Ovary (tissue), 7 donors: ENCODE measurements at regions not wholly inside any gene's neighbourhood (a gene's known extent, or its start where the extent isn't known, plus 50 kb on each side); places are given as distances from the start of the nearest gene placed in this dataset.

Experiments used
- DNase-seq, 5 donors: peaks; one replicate each; pipeline ENCODE4 v3.0.0-alpha.2; 2019 to 2020
- H3K27ac ChIP-seq, 2 donors: fragments of 200-600 bp; one replicate each; pipeline versions ENCODE4 v1.5.1 to v1.8.0; 2019 to 2022
- H3K27me3 ChIP-seq: fragments of 200-600 bp; one replicate; pipeline ENCODE4 v1.8.0; 2022
- H3K36me3 ChIP-seq: fragments of 200-600 bp; sonication (generic); one replicate; pipeline ENCODE4 v1.5.1; 2019
- H3K4me1 ChIP-seq: one replicate; pipeline ENCODE4 v1.8.1; 2013; ENCODE audit warnings: mild to moderate bottlenecking, moderate library complexity; ENCODE audit not compliant: insufficient read depth
- H3K4me3 ChIP-seq: fragments of 200-600 bp; sonication (generic); one replicate; pipeline ENCODE4 v1.5.1; 2017
- H3K9me3 ChIP-seq, 2 donors: fragments of 200-600 bp in 1 of 2; sonication (generic) in 1 of 2; one replicate each; pipeline versions ENCODE4 v1.5.1 to v1.8.1; 2013 to 2019; ENCODE audit warnings: mild to moderate bottlenecking in 1 of 2, moderate library complexity in 1 of 2
- CTCF ChIP-seq, 3 donors: fragments of 450-650 bp in 2 of 3; fragments of 200-600 bp in 1 of 3; IDR thresholded peaks; one replicate each; pipeline versions ENCODE4 v1.5.1 to v1.8.0; 2016 to 2022; ENCODE audit warnings: antibody characterized with exemption in 3 of 3, mild to moderate bottlenecking in 1 of 3
- EP300 ChIP-seq: sonication (generic); formaldehyde crosslinking; IDR thresholded peaks from one replicate; pipeline ENCODE4 v1.6.1; 2017; ENCODE audit warnings: antibody characterized with exemption
- POLR2A ChIP-seq: fragments of 450-650 bp; IDR thresholded peaks from one replicate; pipeline ENCODE4 v1.6.1; 2017; ENCODE audit warnings: antibody characterized with exemption, mild to moderate bottlenecking, moderate library complexity
- WGBS, 3 donors: extraction: QIAGEN DNeasy Blood & Tissue Kit in 1 of 3; methylation state at CpG; one replicate each; pipeline versions ENCODE4 v1.1.5 to v1.1.7; 2013 to 2017; 5-methylcytosine and 5-hydroxymethylcytosine counted together
- intact Hi-C, 4 donors: fragments of 100-400 bp; cut with DNase I; formaldehyde crosslinking; loops; one replicate each; pipeline versions ENCODE4 v1.11.0 to v1.15.1; 2022 to 2023
- donor health status: DM: no; HTN: no; CAD: no; lungs with moderate emphysema.
- donor health status: DM: no; HTN: no; CAD: no.
- donor health status: Bipolar disorder and iron deficiency.
- donor health status: DM: no; HTN: no; CAD: no.
- donor health status: DM: yes; HTN: yes; CAD: no.

GRCh38 chr4:100690812-100691211 lies 173.0 kb upstream of the EMCN start:
- 89 to 91% (median 91%) methylated on average over 1 of the region's 1 CpG for whole genome bisulfite sequencing, 3 donors
- no peaks in the 10 kb centered on the region for H3K27me3 ChIP-seq
- DNase-seq: no peak
- no peaks in the 10 kb centered on the region for H3K36me3 ChIP-seq
- H3K27ac ChIP-seq: no peak overlapping the region
- no peak overlapping the region for H3K4me3 ChIP-seq
- intact Hi-C loops: no loop called here
- TF ChIP-seq CTCF (IDR thresholded peaks at IDR 0.05) (no peak), EP300 (no peak), POLR2A (no peak)
- no peaks in the 10 kb centered on the region for H3K4me1 ChIP-seq
- no peaks in the 10 kb centered on the region for H3K9me3 ChIP-seq

GRCh38 chr4:100688368-100688767 lies 170.5 kb upstream of the EMCN start:
- H3K4me3 ChIP-seq: no peak overlapping the region

GRCh38 chr4:100682477-100683218 lies 164.8 kb upstream of the EMCN start:
- intact Hi-C loops: no loop called here
- Histone ChIP-seq H3K4me3 (no peak overlapping the region), H3K4me1 (no peaks in the 10 kb centered on the region), H3K27ac (no peak overlapping the region), H3K9me3 (no peaks in the 10 kb centered on the region), H3K36me3 (no peaks in the 10 kb centered on the region), H3K27me3 (no peaks in the 10 kb centered on the region)
- WGBS, 3 donors: 86 to 90% (median 90%) methylated on average over 12 of the region's 12 CpGs
- TF ChIP-seq CTCF (IDR thresholded peaks at IDR 0.05): no peak
- no peak for TF ChIP-seq EP300
- TF ChIP-seq POLR2A: no peak
- no peak for DNase-seq

More at GRCh38 chr4:100688368-100688767, 170.5 kb upstream of the EMCN start:
- TF ChIP-seq POLR2A: no peak
- no peak for TF ChIP-seq CTCF (IDR thresholded peaks at IDR 0.05)
- no peak for TF ChIP-seq EP300
- Histone ChIP-seq H3K9me3 (no peaks in the 10 kb centered on the region), H3K27ac (no peak overlapping the region), H3K27me3 (no peaks in the 10 kb centered on the region), H3K36me3 (no peaks in the 10 kb centered on the region), H3K4me1 (no peaks in the 10 kb centered on the region)
- 84 to 91% (median 89%) methylated on average over 2 of the region's 2 CpGs for WGBS, 3 donors
- intact Hi-C loops: no loop called here
- no peak for DNase-seq

- H3K9me3 ChIP-seq: no peaks in the 10 kb centered on the region
- TF ChIP-seq EP300 (no peak), POLR2A (no peak), CTCF (IDR thresholded peaks at IDR 0.05) (no peak)
- no peak overlapping the region for H3K27ac ChIP-seq
- no peak for DNase-seq
- intact Hi-C loops: no loop called here
- H3K4me3 ChIP-seq: no peak overlapping the region
- 90 to 96% (median 93%) methylated on average over 3 of the region's 3 CpGs for WGBS, 3 donors
- H3K36me3 ChIP-seq: no peaks in the 10 kb centered on the region
- H3K27me3 ChIP-seq: no peaks in the 10 kb centered on the region
- no peaks in the 10 kb centered on the region for H3K4me1 ChIP-seq
Measured at GRCh38 chr4:100681289-100681688, 163.5 kb upstream of the EMCN start.
